ENCODE measurements at regions not wholly inside any gene's neighbourhood (a gene's known extent, or its start where the extent isn't known, plus 50 kb on each side); places are given as distances from the start of the nearest gene placed in this dataset.

DNA sequence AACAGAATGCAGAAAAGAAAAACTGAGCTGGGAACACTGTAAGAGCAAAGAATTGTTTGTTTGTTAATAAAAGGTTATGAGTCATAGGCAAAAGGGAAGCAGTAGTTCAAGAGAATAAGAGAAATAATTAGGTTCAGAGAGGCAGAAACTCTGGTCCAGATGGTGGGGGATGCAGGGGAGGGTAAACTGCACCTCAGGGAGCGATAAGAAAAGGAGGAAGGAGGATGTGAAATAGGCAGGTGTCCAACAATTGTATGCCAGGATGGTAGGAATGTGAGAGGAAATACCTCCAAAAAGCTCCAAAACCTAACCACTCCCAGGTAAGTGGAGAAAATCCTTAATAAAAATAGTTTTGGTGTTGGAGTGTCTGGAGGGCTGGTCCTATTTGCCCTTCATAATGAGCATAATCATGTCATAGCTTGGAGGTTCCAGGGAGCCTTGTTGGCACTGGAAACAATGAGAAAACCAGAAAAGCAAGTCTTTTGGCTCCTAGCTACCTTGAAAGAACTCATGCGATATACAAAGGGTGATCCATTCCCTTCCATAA lies 405.4 kb upstream of the TBL1XR1 start:
- Histone ChIP-seq H3K4me3 (ENCODE audit: low read length) (no peak overlapping the region), H4K20me1 (ENCODE audit: control insufficient read depth, insufficient read depth, low read depth, low read length) (no peaks in the 10 kb centered on the region), H3K9me2 (replicated peaks; ENCODE audit: control insufficient read depth, low read length) (no peaks in the 10 kb centered on the region), H3F3A (ENCODE audit: control insufficient read depth, insufficient read depth) (peaks cover 4% of the 10 kb centered on the region), H3K4me1 (ENCODE audit: control insufficient read depth, low read length) (peaks cover 46% of the 10 kb centered on the region), H3K36me3 (ENCODE audit: control insufficient read depth, low read length) (no peaks in the 10 kb centered on the region), H3K27ac (ENCODE audit: low read depth, low read length) (no peak overlapping the region), H3K4me2 (ENCODE audit: low read length) (peak overlapping the region; percentile 2; the same call in 1 of the 2 replicates), H3K79me2 (ENCODE audit: control insufficient read depth, low read length) (no peaks in the 10 kb centered on the region), H3K9me3 (ENCODE audit: control insufficient read depth, insufficient read depth, low read length) (no peaks in the 10 kb centered on the region), H3K27me3 (ENCODE audit: control insufficient read depth, low read length) (no peaks in the 10 kb centered on the region)
- no peak for TF ChIP-seq EZH2phosphoT487 (IDR thresholded peaks at IDR 0.05; ENCODE audit: borderline replicate concordance, low read length)
- TF ChIP-seq, protein P1, sequence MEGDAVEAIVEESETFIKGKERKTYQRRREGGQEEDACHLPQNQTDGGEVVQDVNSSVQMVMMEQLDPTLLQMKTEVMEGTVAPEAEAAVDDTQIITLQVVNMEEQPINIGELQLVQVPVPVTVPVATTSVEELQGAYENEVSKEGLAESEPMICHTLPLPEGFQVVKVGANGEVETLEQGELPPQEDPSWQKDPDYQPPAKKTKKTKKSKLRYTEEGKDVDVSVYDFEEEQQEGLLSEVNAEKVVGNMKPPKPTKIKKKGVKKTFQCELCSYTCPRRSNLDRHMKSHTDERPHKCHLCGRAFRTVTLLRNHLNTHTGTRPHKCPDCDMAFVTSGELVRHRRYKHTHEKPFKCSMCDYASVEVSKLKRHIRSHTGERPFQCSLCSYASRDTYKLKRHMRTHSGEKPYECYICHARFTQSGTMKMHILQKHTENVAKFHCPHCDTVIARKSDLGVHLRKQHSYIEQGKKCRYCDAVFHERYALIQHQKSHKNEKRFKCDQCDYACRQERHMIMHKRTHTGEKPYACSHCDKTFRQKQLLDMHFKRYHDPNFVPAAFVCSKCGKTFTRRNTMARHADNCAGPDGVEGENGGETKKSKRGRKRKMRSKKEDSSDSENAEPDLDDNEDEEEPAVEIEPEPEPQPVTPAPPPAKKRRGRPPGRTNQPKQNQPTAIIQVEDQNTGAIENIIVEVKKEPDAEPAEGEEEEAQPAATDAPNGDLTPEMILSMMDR (IDR thresholded peaks at IDR 0.05; ENCODE audit: low read depth, low read length, poor library complexity, severe bottlenecking), result no peak

DNA sequence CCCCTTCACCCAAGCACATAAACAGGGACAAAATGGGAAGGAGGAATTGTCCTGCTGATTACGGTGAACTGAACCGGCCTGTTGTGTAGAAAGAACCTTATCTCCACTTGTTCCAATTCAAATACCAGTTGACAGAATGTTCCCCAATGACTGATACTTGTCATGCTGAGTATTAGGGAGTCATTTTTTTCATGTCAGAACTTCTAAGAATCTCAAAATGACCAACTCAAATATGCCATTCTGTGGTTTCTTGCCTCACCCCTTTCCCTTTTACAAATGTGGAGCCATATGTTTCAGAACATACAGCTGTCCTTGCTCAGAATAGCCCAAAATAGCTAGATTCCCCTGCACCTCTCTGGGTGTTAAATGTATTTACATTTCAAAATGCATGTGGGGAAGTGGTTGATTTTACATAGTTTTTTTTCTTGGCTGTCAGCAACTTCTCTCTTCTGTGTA lies 405.9 kb upstream of the TBL1XR1 start:
- Histone ChIP-seq H3K9me3 (ENCODE audit: control insufficient read depth, insufficient read depth, low read length) (no peaks in the 10 kb centered on the region), H3K4me3 (ENCODE audit: low read length) (no peak overlapping the region), H3K4me1 (ENCODE audit: control insufficient read depth, low read length) (peaks cover 41% of the 10 kb centered on the region), H3K27me3 (ENCODE audit: control insufficient read depth, low read length) (no peaks in the 10 kb centered on the region), H3K27ac (ENCODE audit: low read depth, low read length) (no peak overlapping the region), H3K36me3 (ENCODE audit: control insufficient read depth, low read length) (no peaks in the 10 kb centered on the region), H3K4me2 (ENCODE audit: low read length) (peak overlapping the region; percentile 2; the same call in 1 of the 2 replicates), H3F3A (ENCODE audit: control insufficient read depth, insufficient read depth) (peaks cover under 1% of the 10 kb centered on the region), H3K79me2 (ENCODE audit: control insufficient read depth, low read length) (no peaks in the 10 kb centered on the region), H4K20me1 (ENCODE audit: control insufficient read depth, insufficient read depth, low read depth, low read length) (no peaks in the 10 kb centered on the region), H3K9me2 (replicated peaks; ENCODE audit: control insufficient read depth, low read length) (no peaks in the 10 kb centered on the region)
- TF ChIP-seq EZH2phosphoT487 (IDR thresholded peaks at IDR 0.05; ENCODE audit: borderline replicate concordance, low read length), result no peak
- TF ChIP-seq, protein P1 (IDR thresholded peaks at IDR 0.05; ENCODE audit: low read depth, low read length, poor library complexity, severe bottlenecking), result no peak

DNA sequence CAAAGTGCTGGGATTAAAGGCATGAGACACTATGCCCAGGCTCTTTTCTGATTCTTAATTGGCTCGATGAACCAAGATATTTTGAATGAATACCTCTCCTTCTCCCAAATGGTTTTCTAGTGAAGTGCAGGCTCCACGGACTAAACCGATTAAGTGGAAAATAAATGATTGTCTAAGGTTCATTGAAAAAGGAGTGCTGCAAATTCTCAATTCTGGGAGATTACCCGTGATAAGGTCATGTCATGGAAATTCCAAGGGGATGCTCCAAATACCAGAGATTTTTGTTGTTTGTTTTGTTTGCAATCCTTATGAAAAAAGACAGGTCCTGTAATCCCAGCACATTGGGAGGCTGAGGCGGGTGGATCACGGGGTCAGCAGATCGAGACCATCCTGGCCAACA lies 406.9 kb upstream of the TBL1XR1 start:
- H4K20me1 ChIP-seq (ENCODE audit: control insufficient read depth, insufficient read depth, low read depth, low read length), result no peaks in the 10 kb centered on the region
- H3K27ac ChIP-seq (ENCODE audit: low read depth, low read length), result no peak overlapping the region
- no peaks in the 10 kb centered on the region for H3K9me2 ChIP-seq (replicated peaks; ENCODE audit: control insufficient read depth, low read length)
- H3K27me3 ChIP-seq (ENCODE audit: control insufficient read depth, low read length), result no peaks in the 10 kb centered on the region
- H3K79me2 ChIP-seq (ENCODE audit: control insufficient read depth, low read length), result no peaks in the 10 kb centered on the region
- H3K4me3 ChIP-seq (ENCODE audit: low read length), result no peak overlapping the region
- H3K4me1 ChIP-seq (ENCODE audit: control insufficient read depth, low read length), result peaks cover 31% of the 10 kb centered on the region
- no peak overlapping the region for H3K4me2 ChIP-seq (ENCODE audit: low read length)
- H3F3A ChIP-seq (ENCODE audit: control insufficient read depth, insufficient read depth), result no peaks in the 10 kb centered on the region
- H3K36me3 ChIP-seq (ENCODE audit: control insufficient read depth, low read length), result no peaks in the 10 kb centered on the region
- TF ChIP-seq, protein P1 (IDR thresholded peaks at IDR 0.05; ENCODE audit: low read depth, low read length, poor library complexity, severe bottlenecking), result no peak
- TF ChIP-seq EZH2phosphoT487 (IDR thresholded peaks at IDR 0.05; ENCODE audit: borderline replicate concordance, low read length), result no peak
- H3K9me3 ChIP-seq (ENCODE audit: control insufficient read depth, insufficient read depth, low read length), result no peaks in the 10 kb centered on the region
